Activated B cell treated with CpG ODN at 0.5 μM for 24 hours (primary cell): ENCODE measurements at regions not wholly inside any gene's neighbourhood (a gene's known extent, or its start where the extent isn't known, plus 50 kb on each side); places are given as distances from the start of the nearest gene placed in this dataset.

Experiments used
- ATAC-seq: fragments of 200-7000 bp; cut with Tn5 transposase; one replicate; pipeline ENCODE4 v1.10.0; 2021; ENCODE audit warnings: low read depth, mild to moderate bottlenecking, moderate library complexity
- CTCF ChIA-PET: fragments of 350-600 bp; sonication (Branson Sonifier 250); formaldehyde crosslinking; loops from one replicate; lab custom pipeline; 2021; ENCODE audit warnings: antibody characterized with exemption; lab: Charles Lee
- POLR2A ChIA-PET: fragments of 350-600 bp; sonication (Branson Sonifier 250); formaldehyde crosslinking; loops from one replicate; lab custom pipeline; 2021; ENCODE audit warnings: antibody characterized with exemption; lab: Charles Lee
- DNase-seq: peaks from one replicate; pipeline ENCODE4 v3.0.0; 2022
- H3K27ac Mint-ChIP-seq: one replicate; pipeline ENCODE4 v1.8.0; 2020; ENCODE audit warnings: mixed read lengths
- H3K27me3 Mint-ChIP-seq: one replicate; pipeline ENCODE4 v1.8.0; 2021; ENCODE audit warnings: mixed read lengths
- H3K36me3 Mint-ChIP-seq: one replicate; pipeline ENCODE4 v1.8.0; 2021; ENCODE audit warnings: low read depth, mixed read lengths
- H3K4me1 Mint-ChIP-seq: one replicate; pipeline ENCODE4 v1.8.0; 2021; ENCODE audit warnings: mixed read lengths
- H3K4me3 Mint-ChIP-seq: one replicate; pipeline ENCODE4 v1.8.0; 2020; ENCODE audit warnings: mild to moderate bottlenecking, mixed read lengths
- H3K9me3 Mint-ChIP-seq: one replicate; pipeline ENCODE4 v1.8.0; 2020; ENCODE audit warnings: mixed read lengths
- intact Hi-C: fragments of 100-400 bp; cut with micrococcal nuclease; formaldehyde crosslinking; loops from one replicate; pipeline ENCODE4 v1.15.1; 2024
- TF ChIP-seq, protein P1 (sequence below): fragments of 200-600 bp; IDR thresholded peaks from one replicate; pipeline ENCODE4 v1.8.0; 2022; ENCODE audit warnings: antibody characterized with exemption, mild to moderate bottlenecking

DNA sequence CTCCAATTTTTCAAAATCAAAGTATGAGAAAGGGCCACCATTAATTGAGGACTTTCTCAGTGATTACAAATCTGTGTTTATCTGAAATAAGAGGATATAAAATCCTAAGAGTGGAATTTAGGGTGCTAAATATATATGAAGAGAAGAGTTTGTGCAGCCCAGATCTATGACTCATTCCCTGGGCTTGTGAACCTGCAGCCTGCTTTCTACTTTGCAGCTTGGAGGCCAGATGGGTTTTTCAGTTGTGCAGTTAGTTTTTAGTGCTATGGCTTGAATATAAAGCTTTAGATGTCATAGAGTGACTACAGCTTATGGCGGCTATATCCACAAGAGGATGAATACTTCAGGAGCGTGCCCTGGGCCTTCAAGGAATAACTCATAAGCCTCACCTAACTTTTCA lies 1391.1 kb downstream of the FSTL5 start:
- H3K4me1 Mint-ChIP-seq = no peaks in the 10 kb centered on the region
- peaks cover 4% of the 10 kb centered on the region for H3K9me3 Mint-ChIP-seq
- H3K36me3 Mint-ChIP-seq = no peaks in the 10 kb centered on the region
- no peak for DNase-seq
- no peaks in the 10 kb centered on the region for H3K27me3 Mint-ChIP-seq
- no peak overlapping the region for H3K27ac Mint-ChIP-seq
- POLR2A ChIA-PET = no interaction called here
- ATAC-seq = no peak
- H3K4me3 Mint-ChIP-seq = no peak overlapping the region
- intact Hi-C loops = no loop called here
- TF ChIP-seq, protein P1, sequence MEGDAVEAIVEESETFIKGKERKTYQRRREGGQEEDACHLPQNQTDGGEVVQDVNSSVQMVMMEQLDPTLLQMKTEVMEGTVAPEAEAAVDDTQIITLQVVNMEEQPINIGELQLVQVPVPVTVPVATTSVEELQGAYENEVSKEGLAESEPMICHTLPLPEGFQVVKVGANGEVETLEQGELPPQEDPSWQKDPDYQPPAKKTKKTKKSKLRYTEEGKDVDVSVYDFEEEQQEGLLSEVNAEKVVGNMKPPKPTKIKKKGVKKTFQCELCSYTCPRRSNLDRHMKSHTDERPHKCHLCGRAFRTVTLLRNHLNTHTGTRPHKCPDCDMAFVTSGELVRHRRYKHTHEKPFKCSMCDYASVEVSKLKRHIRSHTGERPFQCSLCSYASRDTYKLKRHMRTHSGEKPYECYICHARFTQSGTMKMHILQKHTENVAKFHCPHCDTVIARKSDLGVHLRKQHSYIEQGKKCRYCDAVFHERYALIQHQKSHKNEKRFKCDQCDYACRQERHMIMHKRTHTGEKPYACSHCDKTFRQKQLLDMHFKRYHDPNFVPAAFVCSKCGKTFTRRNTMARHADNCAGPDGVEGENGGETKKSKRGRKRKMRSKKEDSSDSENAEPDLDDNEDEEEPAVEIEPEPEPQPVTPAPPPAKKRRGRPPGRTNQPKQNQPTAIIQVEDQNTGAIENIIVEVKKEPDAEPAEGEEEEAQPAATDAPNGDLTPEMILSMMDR = no peak
- CTCF ChIA-PET = no interaction called here

DNA sequence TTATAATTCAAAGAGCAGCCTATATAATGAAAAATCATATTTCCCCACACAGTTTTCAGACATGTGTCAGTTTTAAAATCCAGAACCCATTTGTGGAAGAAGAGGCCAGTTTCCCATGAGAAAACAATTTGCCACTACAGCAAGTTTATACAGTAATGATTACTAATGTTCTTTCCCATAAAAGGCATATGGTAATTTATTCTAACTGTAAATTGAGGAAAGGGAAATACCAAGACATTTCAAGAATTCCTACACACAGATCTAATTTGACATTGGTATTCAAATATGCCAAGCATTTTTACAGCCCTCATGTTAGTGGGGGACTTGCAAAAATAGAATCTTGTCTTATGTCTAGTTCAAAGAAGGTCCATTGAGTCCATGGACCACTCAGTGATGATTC lies 1368.6 kb downstream of the FSTL5 start:
- DNase-seq = no peak
- H3K9me3 Mint-ChIP-seq = peaks cover 15% of the 10 kb centered on the region
- no peak overlapping the region for H3K27ac Mint-ChIP-seq
- H3K27me3 Mint-ChIP-seq = no peaks in the 10 kb centered on the region
- TF ChIP-seq, protein P1 = no peak
- ATAC-seq = no peak
- POLR2A ChIA-PET = no interaction called here
- no peak overlapping the region for H3K4me3 Mint-ChIP-seq
- CTCF ChIA-PET = no interaction called here
- no peaks in the 10 kb centered on the region for H3K4me1 Mint-ChIP-seq
- intact Hi-C loops = no loop called here
- no peaks in the 10 kb centered on the region for H3K36me3 Mint-ChIP-seq

DNA sequence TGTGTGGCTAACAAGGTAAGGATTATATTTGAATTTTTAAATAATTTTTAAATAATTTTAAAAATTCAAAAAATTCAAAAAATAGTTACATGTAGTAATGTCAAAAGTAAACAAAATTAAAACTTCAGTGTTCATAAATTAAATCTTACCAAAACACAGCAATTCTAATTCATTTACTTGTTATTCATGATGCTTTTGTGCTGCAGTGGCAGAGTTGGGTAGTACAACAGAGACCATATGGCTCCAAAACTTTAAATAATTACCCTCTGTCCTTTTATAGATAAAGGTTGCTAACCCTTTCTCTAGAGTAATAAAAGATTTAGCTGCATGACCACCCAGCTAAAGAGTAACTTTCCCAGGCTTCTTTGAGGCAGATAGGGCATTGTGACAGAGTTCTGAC lies 1355.6 kb downstream of the FSTL5 start:
- ChIA-PET CTCF (no interaction called here), POLR2A (no interaction called here)
- TF ChIP-seq, protein P1 = no peak
- Mint-ChIP-seq H3K4me1 (no peaks in the 10 kb centered on the region), H3K27me3 (no peaks in the 10 kb centered on the region), H3K27ac (no peak overlapping the region), H3K4me3 (no peak overlapping the region), H3K9me3 (no peaks in the 10 kb centered on the region), H3K36me3 (no peaks in the 10 kb centered on the region)
- intact Hi-C loops = no loop called here
- no peak for DNase-seq
- no peak for ATAC-seq

DNA sequence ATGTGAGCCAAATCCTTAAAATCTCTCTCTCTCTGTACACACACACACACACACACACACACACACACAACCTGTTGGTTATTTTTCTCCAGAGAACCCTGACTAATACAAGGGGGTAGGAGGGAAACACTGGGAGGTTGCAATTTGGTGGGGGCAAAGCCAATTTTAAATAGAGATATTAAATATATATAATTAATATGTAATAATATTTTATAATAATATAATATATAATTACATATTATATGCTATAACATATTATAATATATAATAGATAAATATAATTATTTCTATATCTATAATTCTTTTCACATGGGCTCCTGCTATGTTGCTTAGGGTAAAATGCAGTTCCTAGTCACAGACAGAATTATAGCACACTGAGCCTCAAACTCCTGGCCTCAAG lies 1354.2 kb downstream of the FSTL5 start:
- H3K4me1 Mint-ChIP-seq = no peaks in the 10 kb centered on the region
- H3K36me3 Mint-ChIP-seq = no peaks in the 10 kb centered on the region
- H3K4me3 Mint-ChIP-seq = no peak overlapping the region
- TF ChIP-seq, protein P1 = no peak
- ChIA-PET POLR2A (no interaction called here), CTCF (no interaction called here)
- ATAC-seq (no peak), DNase-seq (no peak)
- no peaks in the 10 kb centered on the region for H3K27me3 Mint-ChIP-seq
- no peak overlapping the region for H3K27ac Mint-ChIP-seq
- intact Hi-C loops = no loop called here
- no peaks in the 10 kb centered on the region for H3K9me3 Mint-ChIP-seq

DNA sequence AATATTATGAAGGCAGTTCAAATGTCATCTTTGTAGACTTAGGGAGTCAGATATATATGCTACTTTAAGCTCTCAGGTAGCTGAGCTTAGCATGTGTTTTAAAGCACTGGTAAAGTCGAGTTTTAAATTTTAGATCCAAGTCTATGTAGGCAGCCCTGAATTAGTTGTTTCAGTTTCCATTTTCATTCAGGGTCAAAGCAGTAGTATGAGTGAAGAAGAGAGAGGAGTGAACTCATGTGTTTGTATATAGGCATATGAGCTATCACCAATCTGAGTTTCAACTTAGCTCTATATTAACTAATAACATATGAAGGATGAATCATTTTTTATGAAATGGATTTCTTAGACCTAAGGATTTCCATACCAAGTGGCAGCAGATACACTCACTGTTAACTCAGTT lies 1353.4 kb downstream of the FSTL5 start:
- no peak overlapping the region for H3K27ac Mint-ChIP-seq
- no peaks in the 10 kb centered on the region for H3K4me1 Mint-ChIP-seq
- H3K9me3 Mint-ChIP-seq = no peaks in the 10 kb centered on the region
- no peaks in the 10 kb centered on the region for H3K36me3 Mint-ChIP-seq
- ATAC-seq (no peak), DNase-seq (no peak)
- H3K4me3 Mint-ChIP-seq = no peak overlapping the region
- ChIA-PET POLR2A (no interaction called here), CTCF (no interaction called here)
- H3K27me3 Mint-ChIP-seq = no peaks in the 10 kb centered on the region
- TF ChIP-seq, protein P1 = no peak
- intact Hi-C loops = no loop called here
